HCT116 (cell line): ENCODE measurements at regions not wholly inside any gene's neighbourhood (a gene's known extent, or its start where the extent isn't known, plus 50 kb on each side); places are given as distances from the start of the nearest gene placed in this dataset.
A peak's percentile ranks its signal among the peaks of the same experiment; 100 is the strongest.

ENCODE experiments used
- ATAC-seq: fragments of 200-7000 bp; cut with Tn5 transposase; 2 replicates; pipeline ENCODE4 v1.9.1; 2020; ENCODE audit warnings: mild to moderate bottlenecking, moderate library complexity
- BruUV-seq: library from RNA; stranded (reverse); fragments of 400-500 nt; replicated peaks from 2 replicates; lab custom pipeline; 2021; lab: Mats Ljungman, UMichigan
- CTCF ChIA-PET: fragments of 300-600 bp; sonication (Branson Sonifier 250); formaldehyde crosslinking; loops from one replicate; lab custom pipeline; 2021; ENCODE audit warnings: antibody characterized with exemption; lab: Charles Lee
- POLR2A ChIA-PET: fragments of 300-600, 350-600 bp; sonication (Branson Sonifier 250); formaldehyde crosslinking; loops from one replicate; lab custom pipeline; 2021; ENCODE audit warnings: antibody characterized with exemption; lab: Charles Lee
- RAD21 ChIA-PET, 2 experiments: fragments of 300-600 bp; sonication (Branson Sonifier 250); formaldehyde crosslinking; loops; one replicate each; lab custom pipeline; 2023; ENCODE audit warnings: low total read pairs in 2 of 2; ENCODE audit not compliant: uncharacterized antibody in 2 of 2, unreplicated experiment in 2 of 2, low non-redundant PET in 1 of 2; lab: Charles Lee
- DNase-seq: peaks from one replicate; pipeline ENCODE4 v3.0.0-alpha.2; 2010; ENCODE audit warnings: low read depth, low spot score
- H2AFZ ChIP-seq: fragments of 200-600 bp; shearing (Covaris generic), sonication (generic); 2 replicates; pipeline ENCODE4 v1.6.1; 2017; ENCODE audit warnings: low read depth, mixed run types, mixed read lengths, antibody characterized with exemption, low read length; ENCODE audit not compliant: poor library complexity, severe bottlenecking
- H3K27ac ChIP-seq: 2 replicates; pipeline ENCODE4 v1.5.1; 2012; ENCODE audit warnings: low read depth, low read length
- H3K27me3 ChIP-seq: fragments of 200-600 bp; sonication (generic); 2 replicates; pipeline ENCODE4 v1.6.1; 2016; ENCODE audit warnings: mixed run types, low read length, mixed read lengths; ENCODE audit not compliant: insufficient read depth
- H3K36me3 ChIP-seq, 2 experiments: fragments of 200-500 bp in 1 of 2; fragments of 200-600 bp in 1 of 2; sonication (Bioruptor generic) in 1 of 2; sonication (generic) in 1 of 2; 2 replicates each; pipeline versions ENCODE4 v1.5.1 to v1.6.1; 2014 to 2016; ENCODE audit warnings: low read length in 2 of 2, inconsistent platforms in 1 of 2, mixed read lengths in 1 of 2, mixed run types in 1 of 2; ENCODE audit not compliant: insufficient read depth in 2 of 2, control insufficient read depth in 1 of 2
- H3K4me1 ChIP-seq, 2 experiments: fragments of 200-600 bp in 1 of 2; sonication (generic) in 1 of 2; 2 replicates each; pipeline versions ENCODE4 v1.5.1 to v1.6.1; 2012 to 2017; ENCODE audit warnings: low read length in 2 of 2, inconsistent platforms in 1 of 2, mild to moderate bottlenecking in 1 of 2, mixed read lengths in 1 of 2, mixed run types in 1 of 2, moderate library complexity in 1 of 2; ENCODE audit not compliant: insufficient read depth in 2 of 2, control insufficient read depth in 1 of 2
- H3K4me2 ChIP-seq: fragments of 200-600 bp; sonication (generic); 2 replicates; pipeline ENCODE4 v1.6.1; 2017; ENCODE audit warnings: mixed run types, low read length, mixed read lengths
- H3K4me3 ChIP-seq, 2 experiments: fragments of 200-600 bp in 1 of 2; sonication (generic) in 1 of 2; replicated peaks in 1 of 2; 2 replicates each; pipeline ENCODE4 v1.5.1; 2011 to 2016; ENCODE audit warnings: low read length in 2 of 2, control low read depth in 1 of 2, low read depth in 1 of 2, mild to moderate bottlenecking in 1 of 2, mixed read lengths in 1 of 2, mixed run types in 1 of 2
- H3K79me2 ChIP-seq: fragments of 200-600 bp; sonication (generic); 2 replicates; pipeline ENCODE4 v1.6.1; 2017; ENCODE audit warnings: mild to moderate bottlenecking, mixed run types, low read length, moderate library complexity, mixed read lengths; ENCODE audit not compliant: insufficient read depth
- H3K9ac ChIP-seq: fragments of 200-600 bp; sonication (generic); 2 replicates; pipeline ENCODE4 v1.6.1; 2016; ENCODE audit warnings: low read length, mixed read lengths
- H3K9me2 ChIP-seq: fragments of 200-600 bp; sonication (generic), shearing (Covaris generic); 2 replicates; pipeline ENCODE4 v1.6.1; 2017; ENCODE audit warnings: mixed run types, mild to moderate bottlenecking, moderate library complexity; ENCODE audit not compliant: insufficient read depth
- H3K9me3 ChIP-seq, 2 experiments: fragments of 200-500 bp in 1 of 2; fragments of 200-600 bp in 1 of 2; sonication (Bioruptor generic) in 1 of 2; sonication (generic) in 1 of 2; 2 replicates each; pipeline ENCODE4 v1.6.1; 2014 to 2017; ENCODE audit warnings: low read length in 2 of 2, mixed read lengths in 2 of 2, inconsistent platforms in 1 of 2, low read depth in 1 of 2, mild to moderate bottlenecking in 1 of 2, mixed run types in 1 of 2, moderate library complexity in 1 of 2; ENCODE audit not compliant: control insufficient read depth in 1 of 2, insufficient read depth in 1 of 2
- H4K20me1 ChIP-seq: fragments of 200-600 bp; sonication (generic), shearing (Covaris generic); 2 replicates; pipeline ENCODE4 v1.6.1; 2017; ENCODE audit warnings: mixed run types, mild to moderate bottlenecking, moderate library complexity; ENCODE audit not compliant: insufficient read depth
- CEBPB ChIP-seq: IDR thresholded peaks from 2 replicates; pipeline ENCODE4 v1.6.1; 2012; ENCODE audit warnings: low read depth
- EZH2phosphoT487 ChIP-seq: fragments of 200-600 bp; IDR thresholded peaks from 2 replicates; pipeline ENCODE4 v1.6.1; 2018; ENCODE audit warnings: antibody characterized with exemption, borderline replicate concordance
- SRF ChIP-seq: IDR thresholded peaks from 2 replicates; pipeline ENCODE4 v1.6.1; 2012; ENCODE audit warnings: low read depth
- intact Hi-C: fragments of 100-400 bp; cut with micrococcal nuclease; formaldehyde crosslinking; loops from 2 replicates; pipeline ENCODE4 v1.10.0; 2022

GRCh38 chr2:70374616-70375015, 72.7 kb upstream of the FAM136A start:
- no peak overlapping the region for H3K4me3 ChIP-seq
- ATAC-seq: no peak
- no peaks in the 10 kb centered on the region for H3K9me3 ChIP-seq
- CTCF ChIA-PET: no interaction called here
- TF ChIP-seq EZH2phosphoT487: no peak
- TF ChIP-seq, all 23 proteins: peak for 0
- no peaks in the 10 kb centered on the region for H4K20me1 ChIP-seq
- H3K27me3 ChIP-seq: no peaks in the 10 kb centered on the region
- H3K9ac ChIP-seq: no peak overlapping the region
- POLR2A ChIA-PET: interaction anchor here (1.7 kb wide), 1 partner anchor 14 kb away, joined by 3 read pairs; no protein-coding TSS in a partner anchor
- no peak for DNase-seq
- no peak overlapping the region for H3K4me2 ChIP-seq
- RAD21 ChIA-PET: interaction anchor here in 1 of 2 experiments (0.5 kb wide), 1 partner anchor 13 kb away, joined by 3 read pairs; no protein-coding TSS in a partner anchor
- H3K27ac ChIP-seq: no peak overlapping the region
- no peak overlapping the region for H2AFZ ChIP-seq
- no peaks in the 10 kb centered on the region for H3K36me3 ChIP-seq
- H3K4me1 ChIP-seq: peaks cover 0 to 9% of the 10 kb centered on the region in 2 experiments; a peak in 1 of 4 replicates
- H3K79me2 ChIP-seq: no peaks in the 10 kb centered on the region
- intact Hi-C loops: no loop called here
- H3K9me2 ChIP-seq: no peaks in the 10 kb centered on the region; the same call in 1 of the 2 replicates
- BruUV-seq: no TSS peak

GRCh38 chr2:70371753-70372152, 69.9 kb upstream of the FAM136A start:
- H3K27ac ChIP-seq: no peak overlapping the region
- ATAC-seq (0 out of 2 replicates have a peak, but pooled peaks have one; percentile 42), DNase-seq (no peak)
- no peaks in the 10 kb centered on the region for H3K27me3 ChIP-seq
- H4K20me1 ChIP-seq: no peaks in the 10 kb centered on the region
- intact Hi-C loops: no loop called here
- no peak overlapping the region for H3K9ac ChIP-seq
- BruUV-seq: no TSS peak
- H3K4me3 ChIP-seq: no peak overlapping the region
- ChIA-PET POLR2A (no interaction called here), RAD21 (no interaction called here), CTCF (no interaction called here)
- H3K36me3 ChIP-seq: no peaks in the 10 kb centered on the region
- peak overlapping the region; percentile 29; the same call in 1 of the 2 replicates for H3K4me2 ChIP-seq
- H3K9me3 ChIP-seq: no peaks in the 10 kb centered on the region
- H3K9me2 ChIP-seq: no peaks in the 10 kb centered on the region; the same call in 1 of the 2 replicates
- H3K79me2 ChIP-seq: no peaks in the 10 kb centered on the region
- peak overlapping the region; percentile 94 for H2AFZ ChIP-seq
- peaks cover 0 to 19% of the 10 kb centered on the region in 2 experiments; a peak in 2 of 4 replicates for H3K4me1 ChIP-seq
- TF ChIP-seq SRF (0 out of 2 replicates have a peak, but pooled peaks have one; percentile 34), CEBPB (no peak)
